ENCODE measurements at regions not wholly inside any gene's neighbourhood (a gene's known extent, or its start where the extent isn't known, plus 50 kb on each side); places are given as distances from the start of the nearest gene placed in this dataset.

- Histone ChIP-seq H3K36me3 (ENCODE audit: control insufficient read depth, insufficient read depth, low read length) (no peaks in the 10 kb centered on the region), H3K4me3 (ENCODE audit: low read depth, low read length) (no peak overlapping the region), H3K27me3 (ENCODE audit: control insufficient read depth, insufficient read depth, low read length) (no peaks in the 10 kb centered on the region)
- TF ChIP-seq CTCF (IDR thresholded peaks at IDR 0.05; ENCODE audit: insufficient read depth, low read length, severe bottlenecking): no peak
- DNase-seq (ENCODE audit: low read depth): peak; percentile 61
- FAIRE-seq: no peak
Measured at GRCh38 chr6:77037439-77037838, 425.9 kb downstream of the HTR1B start.

- no peak for TF ChIP-seq CTCF (IDR thresholded peaks at IDR 0.05; ENCODE audit: insufficient read depth, low read length, severe bottlenecking)
- no peak for DNase-seq (ENCODE audit: low read depth)
- no peak for FAIRE-seq
- H3K27me3 ChIP-seq (ENCODE audit: control insufficient read depth, insufficient read depth, low read length): no peaks in the 10 kb centered on the region
- H3K36me3 ChIP-seq (ENCODE audit: control insufficient read depth, insufficient read depth, low read length): no peaks in the 10 kb centered on the region
- H3K4me3 ChIP-seq (ENCODE audit: low read depth, low read length): no peak overlapping the region
Measured at GRCh38 chr6:77036400-77036799, 426.9 kb downstream of the HTR1B start.

GRCh38 chr6:77034161-77034560 lies 429.1 kb downstream of the HTR1B start:
- H3K27me3 ChIP-seq (ENCODE audit: control insufficient read depth, insufficient read depth, low read length): no peaks in the 10 kb centered on the region
- no peak for TF ChIP-seq CTCF (IDR thresholded peaks at IDR 0.05; ENCODE audit: insufficient read depth, low read length, severe bottlenecking)
- no peak for FAIRE-seq
- no peaks in the 10 kb centered on the region for H3K36me3 ChIP-seq (ENCODE audit: control insufficient read depth, insufficient read depth, low read length)
- DNase-seq (ENCODE audit: low read depth): peak; percentile 32
- H3K4me3 ChIP-seq (ENCODE audit: low read depth, low read length): no peak overlapping the region

GRCh38 chr6:77030929-77031674 lies 432.2 kb downstream of the HTR1B start:
- FAIRE-seq: no peak
- H3K4me3 ChIP-seq (ENCODE audit: low read depth, low read length): no peak overlapping the region
- H3K36me3 ChIP-seq (ENCODE audit: control insufficient read depth, insufficient read depth, low read length): no peaks in the 10 kb centered on the region
- no peak for TF ChIP-seq CTCF (IDR thresholded peaks at IDR 0.05; ENCODE audit: insufficient read depth, low read length, severe bottlenecking)
- DNase-seq (ENCODE audit: low read depth): no peak
- no peaks in the 10 kb centered on the region for H3K27me3 ChIP-seq (ENCODE audit: control insufficient read depth, insufficient read depth, low read length)

GRCh38 chr6:77026341-77026740 lies 436.9 kb downstream of the HTR1B start:
- Histone ChIP-seq H3K36me3 (ENCODE audit: control insufficient read depth, insufficient read depth, low read length) (no peaks in the 10 kb centered on the region), H3K4me3 (ENCODE audit: low read depth, low read length) (no peak overlapping the region), H3K27me3 (ENCODE audit: control insufficient read depth, insufficient read depth, low read length) (no peaks in the 10 kb centered on the region)
- DNase-seq (ENCODE audit: low read depth) (no peak), FAIRE-seq (no peak)
- no peak for TF ChIP-seq CTCF (IDR thresholded peaks at IDR 0.05; ENCODE audit: insufficient read depth, low read length, severe bottlenecking)

GRCh38 chr6:77025736-77026223 lies 437.5 kb downstream of the HTR1B start:
- DNase-seq (ENCODE audit: low read depth): no peak
- FAIRE-seq: no peak
- Histone ChIP-seq H3K27me3 (ENCODE audit: control insufficient read depth, insufficient read depth, low read length) (no peaks in the 10 kb centered on the region), H3K36me3 (ENCODE audit: control insufficient read depth, insufficient read depth, low read length) (no peaks in the 10 kb centered on the region), H3K4me3 (ENCODE audit: low read depth, low read length) (no peak overlapping the region)
- no peak for TF ChIP-seq CTCF (IDR thresholded peaks at IDR 0.05; ENCODE audit: insufficient read depth, low read length, severe bottlenecking)

Data from bronchial epithelial cell (primary cell).